Testis (tissue), 2 donors: ENCODE measurements at regions not wholly inside any gene's neighbourhood (a gene's known extent, or its start where the extent isn't known, plus 50 kb on each side); places are given as distances from the start of the nearest gene placed in this dataset.

Experiments used
- POLR2A ChIP-seq: fragments of 450-650 bp; IDR thresholded peaks from one replicate; pipeline ENCODE4 v1.6.1; 2017; ENCODE audit warnings: antibody characterized with exemption, mild to moderate bottlenecking, moderate library complexity
- TF ChIP-seq, protein P1 (sequence below), 3 experiments: fragments of 450-650 bp in 2 of 3; fragments of 200-600 bp in 1 of 3; sonication (generic) in 1 of 3; IDR thresholded peaks; one replicate each; pipeline ENCODE4 v1.5.1; 2016 to 2019; ENCODE audit warnings: antibody characterized with exemption in 3 of 3, mild to moderate bottlenecking in 2 of 3, moderate library complexity in 1 of 3

DNA sequence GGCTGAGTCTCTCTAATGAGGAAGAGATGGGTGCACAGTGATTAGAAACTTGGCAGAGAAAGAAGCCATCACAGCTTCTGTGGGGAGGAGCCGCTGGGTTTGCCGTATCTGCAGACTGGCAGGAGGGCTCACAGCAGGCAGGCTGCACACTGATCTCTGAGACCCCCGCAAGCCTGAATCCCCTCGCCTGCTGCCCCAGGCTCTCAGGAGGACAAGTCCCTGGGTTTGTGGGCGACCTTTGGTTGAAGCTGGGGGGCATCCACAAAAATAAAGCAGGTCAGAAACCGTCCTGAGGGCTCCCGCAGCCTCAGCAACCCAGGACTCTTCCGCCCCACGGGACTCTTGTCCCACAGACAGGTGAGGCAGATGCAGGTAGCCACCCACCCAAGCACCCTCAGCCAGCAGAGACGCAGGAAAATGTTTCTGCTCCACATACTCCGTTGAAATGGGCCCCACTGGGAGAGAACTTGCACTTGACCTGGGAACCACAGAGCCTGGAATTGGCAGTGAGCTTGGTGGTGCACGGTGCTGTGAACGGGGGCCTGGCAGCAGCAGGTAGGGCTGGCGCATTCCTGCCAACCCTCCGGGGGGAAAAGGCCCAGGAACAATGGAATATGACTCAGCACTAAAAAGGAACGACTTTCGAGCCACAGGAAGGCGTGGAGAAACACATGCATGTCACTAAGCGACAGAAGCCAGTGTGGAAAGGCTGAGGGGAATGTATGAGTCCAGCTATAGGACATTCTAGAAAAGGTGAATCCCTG lies 89.9 kb downstream of the YTHDF1 start:
- TF ChIP-seq, protein P1, sequence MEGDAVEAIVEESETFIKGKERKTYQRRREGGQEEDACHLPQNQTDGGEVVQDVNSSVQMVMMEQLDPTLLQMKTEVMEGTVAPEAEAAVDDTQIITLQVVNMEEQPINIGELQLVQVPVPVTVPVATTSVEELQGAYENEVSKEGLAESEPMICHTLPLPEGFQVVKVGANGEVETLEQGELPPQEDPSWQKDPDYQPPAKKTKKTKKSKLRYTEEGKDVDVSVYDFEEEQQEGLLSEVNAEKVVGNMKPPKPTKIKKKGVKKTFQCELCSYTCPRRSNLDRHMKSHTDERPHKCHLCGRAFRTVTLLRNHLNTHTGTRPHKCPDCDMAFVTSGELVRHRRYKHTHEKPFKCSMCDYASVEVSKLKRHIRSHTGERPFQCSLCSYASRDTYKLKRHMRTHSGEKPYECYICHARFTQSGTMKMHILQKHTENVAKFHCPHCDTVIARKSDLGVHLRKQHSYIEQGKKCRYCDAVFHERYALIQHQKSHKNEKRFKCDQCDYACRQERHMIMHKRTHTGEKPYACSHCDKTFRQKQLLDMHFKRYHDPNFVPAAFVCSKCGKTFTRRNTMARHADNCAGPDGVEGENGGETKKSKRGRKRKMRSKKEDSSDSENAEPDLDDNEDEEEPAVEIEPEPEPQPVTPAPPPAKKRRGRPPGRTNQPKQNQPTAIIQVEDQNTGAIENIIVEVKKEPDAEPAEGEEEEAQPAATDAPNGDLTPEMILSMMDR (IDR thresholded peaks at IDR 0.05), result no peak
- no peak for TF ChIP-seq POLR2A
